HG03571 (cell line): ENCODE measurements at regions not wholly inside any gene's neighbourhood (a gene's known extent, or its start where the extent isn't known, plus 50 kb on each side); places are given as distances from the start of the nearest gene placed in this dataset.

Experiments used
- ATAC-seq: cut with Tn5 transposase; IDR thresholded peaks from one replicate; pipeline ENCODE4 v1.9.1; 2021; ENCODE audit not compliant: unreplicated experiment

GRCh38 chr4:146029147-146029546 is 90.5 kb upstream of the ZNF827 start:
- ATAC-seq: no peak

- ATAC-seq: no peak
These were observed 89.1 kb upstream of the ZNF827 start for GRCh38 chr4:146027761-146028160.

GRCh38 chr4:146023334-146023967 is 84.8 kb upstream of the ZNF827 start:
- peak; percentile 99 for ATAC-seq

GRCh38 chr4:146022541-146022940 is 83.9 kb upstream of the ZNF827 start:
- no peak for ATAC-seq

- ATAC-seq: no peak
These were observed 79.6 kb upstream of the ZNF827 start for GRCh38 chr4:146018247-146018646.

- no peak for ATAC-seq
These were observed 66.1 kb upstream of the ZNF827 start for GRCh38 chr4:146004730-146005129.

- no peak for ATAC-seq
These were observed 50.0 kb upstream of the ZNF827 start for GRCh38 chr4:145988628-145989027.
